ENCODE measurements at regions not wholly inside any gene's neighbourhood (a gene's known extent, or its start where the extent isn't known, plus 50 kb on each side); places are given as distances from the start of the nearest gene placed in this dataset.

GRCh38 chr10:61139592-61139953 is 195.6 kb upstream of the RHOBTB1 start:
- Mint-ChIP-seq H3K9me3 (no peaks in the 10 kb centered on the region), H3K4me1 (ENCODE audit: low read depth) (no peaks in the 10 kb centered on the region), H3K36me3 (ENCODE audit: low read depth) (no peaks in the 10 kb centered on the region), H3K27ac (no peak overlapping the region), H3K27me3 (no peaks in the 10 kb centered on the region), H3K4me3 (no peak overlapping the region)
- POLR2A ChIA-PET, result no interaction called here
- H3K27me3 ChIP-seq (ENCODE audit: control insufficient read depth in 1 of 2, insufficient read depth in 2 of 2, low read length in 2 of 2), result no peaks in the 10 kb centered on the region
- no peak for ATAC-seq (ENCODE audit: poor library complexity)
- no peaks in the 10 kb centered on the region for H3K36me3 ChIP-seq (ENCODE audit: insufficient read depth, low read length)
- no peak overlapping the region for H3K4me3 ChIP-seq (ENCODE audit: low read length)
- TF ChIP-seq CTCF (IDR thresholded peaks at IDR 0.05), result no peak
- intact Hi-C loops (cut with DNase I, micrococcal nuclease), result no loop called here
- H3K9me3 ChIP-seq (ENCODE audit: control insufficient read depth in 1 of 2, insufficient read depth in 1 of 2, low read length in 2 of 2), result no peaks in the 10 kb centered on the region
- H3K4me1 ChIP-seq (ENCODE audit: insufficient read depth, low read length), result no peaks in the 10 kb centered on the region
- CTCF ChIA-PET, result interaction anchor here (2.0 kb wide), 1 partner anchor 9 kb away, joined by 4 read pairs; no protein-coding TSS in a partner anchor
- DNase-seq, result no peak
- no peak overlapping the region for H3K27ac ChIP-seq (ENCODE audit: low read depth in 1 of 2, low read length in 2 of 2)

GRCh38 chr10:61138708-61139591 is 195.0 kb upstream of the RHOBTB1 start:
- no peak overlapping the region for H3K27ac Mint-ChIP-seq
- intact Hi-C loops (cut with DNase I, micrococcal nuclease), result no loop called here
- no peak for ATAC-seq (ENCODE audit: poor library complexity)
- DNase-seq, result no peak
- Histone ChIP-seq H3K4me3 (ENCODE audit: low read length) (no peak overlapping the region), H3K9me3 (ENCODE audit: control insufficient read depth in 1 of 2, insufficient read depth in 1 of 2, low read length in 2 of 2) (no peaks in the 10 kb centered on the region), H3K27me3 (ENCODE audit: control insufficient read depth in 1 of 2, insufficient read depth in 2 of 2, low read length in 2 of 2) (no peaks in the 10 kb centered on the region), H3K36me3 (ENCODE audit: insufficient read depth, low read length) (no peaks in the 10 kb centered on the region), H3K4me1 (ENCODE audit: insufficient read depth, low read length) (no peaks in the 10 kb centered on the region), H3K27ac (ENCODE audit: low read depth in 1 of 2, low read length in 2 of 2) (no peak overlapping the region)
- H3K36me3 Mint-ChIP-seq (ENCODE audit: low read depth), result no peaks in the 10 kb centered on the region
- no peak for TF ChIP-seq CTCF (IDR thresholded peaks at IDR 0.05)
- no peaks in the 10 kb centered on the region for H3K9me3 Mint-ChIP-seq
- no peaks in the 10 kb centered on the region for H3K27me3 Mint-ChIP-seq
- no peak overlapping the region for H3K4me3 Mint-ChIP-seq
- H3K4me1 Mint-ChIP-seq (ENCODE audit: low read depth), result no peaks in the 10 kb centered on the region
- CTCF ChIA-PET, result interaction anchor here (2.0 kb wide), 1 partner anchor 10 kb away, joined by 4 read pairs; no protein-coding TSS in a partner anchor
- POLR2A ChIA-PET, result no interaction called here

GRCh38 chr10:61136139-61136538 is 192.2 kb upstream of the RHOBTB1 start:
- H3K36me3 Mint-ChIP-seq (ENCODE audit: low read depth), result no peaks in the 10 kb centered on the region
- no peaks in the 10 kb centered on the region for H3K9me3 Mint-ChIP-seq
- no peaks in the 10 kb centered on the region for H3K9me3 ChIP-seq (ENCODE audit: control insufficient read depth in 1 of 2, insufficient read depth in 1 of 2, low read length in 2 of 2)
- ATAC-seq (ENCODE audit: poor library complexity), result no peak
- no peak overlapping the region for H3K4me3 Mint-ChIP-seq
- no peaks in the 10 kb centered on the region for H3K27me3 ChIP-seq (ENCODE audit: control insufficient read depth in 1 of 2, insufficient read depth in 2 of 2, low read length in 2 of 2)
- no peak for DNase-seq
- H3K36me3 ChIP-seq (ENCODE audit: insufficient read depth, low read length), result no peaks in the 10 kb centered on the region
- no peaks in the 10 kb centered on the region for H3K4me1 ChIP-seq (ENCODE audit: insufficient read depth, low read length)
- H3K27me3 Mint-ChIP-seq, result no peaks in the 10 kb centered on the region
- H3K27ac ChIP-seq (ENCODE audit: low read depth in 1 of 2, low read length in 2 of 2), result no peak overlapping the region
- intact Hi-C loops (cut with DNase I, micrococcal nuclease), result no loop called here
- H3K27ac Mint-ChIP-seq, result no peak overlapping the region
- no peaks in the 10 kb centered on the region for H3K4me1 Mint-ChIP-seq (ENCODE audit: low read depth)
- CTCF ChIA-PET, result interaction anchor here (0.9 kb wide), 1 partner anchor 11 kb away, joined by 3 read pairs; no protein-coding TSS in a partner anchor
- POLR2A ChIA-PET, result no interaction called here
- H3K4me3 ChIP-seq (ENCODE audit: low read length), result no peak overlapping the region
- TF ChIP-seq CTCF (IDR thresholded peaks at IDR 0.05), result no peak

Measured in CD4-positive, alpha-beta T cell (primary cell).